ENCODE measurements at regions not wholly inside any gene's neighbourhood (a gene's known extent, or its start where the extent isn't known, plus 50 kb on each side); places are given as distances from the start of the nearest gene placed in this dataset.

GRCh38 chr21:39066829-39067780 lies 116.1 kb downstream of the PSMG1 start:
- no peaks in the 10 kb centered on the region for H3K36me3 ChIP-seq
- H3K4me3 ChIP-seq, result no peak overlapping the region
- DNase-seq, result no peak
- no peak for TF ChIP-seq POLR2A (IDR thresholded peaks at IDR 0.05)
- no peak for TF ChIP-seq POLR2AphosphoS5 (IDR thresholded peaks at IDR 0.05)
- TF ChIP-seq CTCF (IDR thresholded peaks at IDR 0.05), result no peak
- H3K4me1 ChIP-seq, result peaks cover 0 to 10% (median 2%) of the 10 kb centered on the region in 4 donors
- H3K9me3 ChIP-seq, result no peaks in the 10 kb centered on the region
- intact Hi-C loops (cut with DNase I), result no loop called here
- H3K27ac ChIP-seq, result peak overlapping the region in 1 of 4 donors; percentile 30
- WGBS, 2 donors, result 85% methylated on average over 12 of the region's 12 CpGs
- no peaks in the 10 kb centered on the region for H3K27me3 ChIP-seq

GRCh38 chr21:39065917-39066316 lies 117.3 kb downstream of the PSMG1 start:
- 93 to 95% methylated on average over 2 of the region's 2 CpGs for WGBS, 2 donors
- intact Hi-C loops (cut with DNase I), result no loop called here
- no peak overlapping the region for H3K4me3 ChIP-seq
- peaks cover 0 to 7% (median 2%) of the 10 kb centered on the region in 4 donors for H3K4me1 ChIP-seq
- no peak for DNase-seq
- H3K27me3 ChIP-seq, result no peaks in the 10 kb centered on the region
- no peaks in the 10 kb centered on the region for H3K9me3 ChIP-seq
- TF ChIP-seq POLR2AphosphoS5 (IDR thresholded peaks at IDR 0.05) (no peak), POLR2A (IDR thresholded peaks at IDR 0.05) (no peak), EP300 (IDR thresholded peaks at IDR 0.05) (no peak), CTCF (IDR thresholded peaks at IDR 0.05) (no peak)
- H3K27ac ChIP-seq, result no peak overlapping the region
- H3K36me3 ChIP-seq, result no peaks in the 10 kb centered on the region

- Histone ChIP-seq H3K27ac (no peak overlapping the region), H3K36me3 (no peaks in the 10 kb centered on the region), H3K4me3 (no peak overlapping the region), H3K9me3 (no peaks in the 10 kb centered on the region), H3K27me3 (no peaks in the 10 kb centered on the region), H3K4me1 (peaks cover 0 to 7% (median 2%) of the 10 kb centered on the region in 4 donors)
- intact Hi-C loops (cut with DNase I), result no loop called here
- no peak for DNase-seq
- WGBS, 2 donors, result 95 to 97% methylated on average over 5 of the region's 5 CpGs
- TF ChIP-seq POLR2A (IDR thresholded peaks at IDR 0.05), result no peak
- no peak for TF ChIP-seq CTCF (IDR thresholded peaks at IDR 0.05)
- TF ChIP-seq POLR2AphosphoS5 (IDR thresholded peaks at IDR 0.05), result no peak
- TF ChIP-seq EP300 (IDR thresholded peaks at IDR 0.05), result no peak
Observed at GRCh38 chr21:39064325-39065012, 118.8 kb downstream of the PSMG1 start.

- TF ChIP-seq CTCF (IDR thresholded peaks at IDR 0.05) (no peak), EP300 (IDR thresholded peaks at IDR 0.05) (no peak), POLR2A (IDR thresholded peaks at IDR 0.05) (no peak), POLR2AphosphoS5 (IDR thresholded peaks at IDR 0.05) (no peak)
- no peak for DNase-seq
- H3K9me3 ChIP-seq, result no peaks in the 10 kb centered on the region
- no peak overlapping the region for H3K4me3 ChIP-seq
- intact Hi-C loops (cut with DNase I), result no loop called here
- H3K27me3 ChIP-seq, result no peaks in the 10 kb centered on the region
- H3K4me1 ChIP-seq, result peaks cover 0 to 7% (median 2%) of the 10 kb centered on the region in 4 donors
- H3K36me3 ChIP-seq, result no peaks in the 10 kb centered on the region
- H3K27ac ChIP-seq, result no peak overlapping the region
Observed at GRCh38 chr21:39063517-39063916, 119.7 kb downstream of the PSMG1 start.

Data from sigmoid colon (tissue), 6 donors.